Upper lobe of right lung (tissue), 1 donor: ENCODE measurements at regions not wholly inside any gene's neighbourhood (a gene's known extent, or its start where the extent isn't known, plus 50 kb on each side); places are given as distances from the start of the nearest gene placed in this dataset.
"Not testable (repeated sequence)": the region's sequence is repeated elsewhere in the genome, so short reads cannot be mapped to it uniquely, and the experiment has no call there.

Experiments used
- ATAC-seq: fragments of 200-7000 bp; cut with Tn5 transposase; one replicate; pipeline ENCODE4 v1.9.1; 2020; ENCODE audit warnings: mild to moderate bottlenecking, moderate library complexity
- DNase-seq: peaks from one replicate; pipeline ENCODE4 v3.0.0-alpha.2; 2020
- H3K27ac ChIP-seq: fragments of 200-600 bp; one replicate; pipeline ENCODE4 v1.8.0; 2022
- H3K27me3 ChIP-seq: fragments of 200-600 bp; one replicate; pipeline ENCODE4 v1.8.0; 2022; ENCODE audit warnings: mild to moderate bottlenecking
- H3K36me3 ChIP-seq: fragments of 200-600 bp; one replicate; pipeline ENCODE4 v1.8.0; 2022
- H3K4me1 ChIP-seq: fragments of 200-600 bp; one replicate; pipeline ENCODE4 v1.8.0; 2022
- H3K4me3 ChIP-seq: fragments of 200-600 bp; one replicate; pipeline ENCODE4 v1.8.0; 2022; ENCODE audit warnings: mild to moderate bottlenecking
- H3K9me3 ChIP-seq: fragments of 200-600 bp; one replicate; pipeline ENCODE4 v1.8.0; 2022
- CTCF ChIP-seq: fragments of 200-600 bp; IDR thresholded peaks from one replicate; pipeline ENCODE4 v1.8.0; 2022; ENCODE audit warnings: antibody characterized with exemption
- intact Hi-C: fragments of 100-400 bp; cut with DNase I; formaldehyde crosslinking; loops from one replicate; pipeline ENCODE4 v1.11.0; 2022
- donor health status: DM: no; HTN: yes; CAD: no; lungs with severe emphysema.

GRCh38 chr2:238720232-238720672 is 127.6 kb upstream of the TWIST2 start:
- Histone ChIP-seq H3K4me1 (no peaks in the 10 kb centered on the region), H3K9me3 (no peaks in the 10 kb centered on the region), H3K4me3 (no peak overlapping the region), H3K27ac (no peak overlapping the region), H3K36me3 (no peaks in the 10 kb centered on the region), H3K27me3 (peaks cover 7% of the 10 kb centered on the region)
- ATAC-seq (peak; percentile 95), DNase-seq (peak; percentile 82)
- intact Hi-C loops, result no loop called here
- peak; percentile 80 for TF ChIP-seq CTCF

GRCh38 chr2:238722181-238722580 is 125.7 kb upstream of the TWIST2 start:
- ATAC-seq (no peak), DNase-seq (no peak)
- TF ChIP-seq CTCF, result no peak
- Histone ChIP-seq H3K4me1 (no peaks in the 10 kb centered on the region), H3K36me3 (no peaks in the 10 kb centered on the region), H3K4me3 (no peak overlapping the region), H3K27me3 (peaks cover under 1% of the 10 kb centered on the region), H3K27ac (no peak overlapping the region), H3K9me3 (no peaks in the 10 kb centered on the region)
- intact Hi-C loops, result no loop called here

- no peak overlapping the region for H3K27ac ChIP-seq
Measured at GRCh38 chr2:238722883-238723282, 125.0 kb upstream of the TWIST2 start.

GRCh38 chr2:238723740-238724320 is 124.1 kb upstream of the TWIST2 start:
- H3K36me3 ChIP-seq, H3K27me3 ChIP-seq, DNase-seq, H3K4me3 ChIP-seq, H3K4me1 ChIP-seq, intact Hi-C loops, H3K27ac ChIP-seq, H3K9me3 ChIP-seq, ATAC-seq: not testable (repeated sequence)

More at GRCh38 chr2:238722883-238723282, 125.0 kb upstream of the TWIST2 start:
- no peaks in the 10 kb centered on the region for H3K27me3 ChIP-seq
- H3K4me3 ChIP-seq, result no peak overlapping the region
- DNase-seq (no peak), ATAC-seq (no peak)
- intact Hi-C loops, result no loop called here
- no peaks in the 10 kb centered on the region for H3K9me3 ChIP-seq
- H3K36me3 ChIP-seq, result no peaks in the 10 kb centered on the region
- peaks cover under 1% of the 10 kb centered on the region for H3K4me1 ChIP-seq
- no peak for TF ChIP-seq CTCF

- no peak overlapping the region for H3K4me3 ChIP-seq
- H3K27ac ChIP-seq, result no peak overlapping the region
- no peak for ATAC-seq
- no peak for DNase-seq
- no peak for TF ChIP-seq CTCF
- intact Hi-C loops, result no loop called here
- peaks cover 12% of the 10 kb centered on the region for H3K4me1 ChIP-seq
- no peaks in the 10 kb centered on the region for H3K9me3 ChIP-seq
- H3K27me3 ChIP-seq, result no peaks in the 10 kb centered on the region
- no peaks in the 10 kb centered on the region for H3K36me3 ChIP-seq
Measured at GRCh38 chr2:238724728-238725127, 123.2 kb upstream of the TWIST2 start.

GRCh38 chr2:238725298-238725697 is 122.6 kb upstream of the TWIST2 start:
- Histone ChIP-seq H3K27me3 (no peaks in the 10 kb centered on the region), H3K4me1 (peaks cover 12% of the 10 kb centered on the region), H3K4me3 (no peak overlapping the region), H3K36me3 (no peaks in the 10 kb centered on the region), H3K9me3 (no peaks in the 10 kb centered on the region), H3K27ac (no peak overlapping the region)
- no peak for DNase-seq
- no peak for ATAC-seq
- no peak for TF ChIP-seq CTCF
- intact Hi-C loops, result no loop called here
